ENCODE measurements at regions not wholly inside any gene's neighbourhood (a gene's known extent, or its start where the extent isn't known, plus 50 kb on each side); places are given as distances from the start of the nearest gene placed in this dataset.

- TF ChIP-seq, protein P1, sequence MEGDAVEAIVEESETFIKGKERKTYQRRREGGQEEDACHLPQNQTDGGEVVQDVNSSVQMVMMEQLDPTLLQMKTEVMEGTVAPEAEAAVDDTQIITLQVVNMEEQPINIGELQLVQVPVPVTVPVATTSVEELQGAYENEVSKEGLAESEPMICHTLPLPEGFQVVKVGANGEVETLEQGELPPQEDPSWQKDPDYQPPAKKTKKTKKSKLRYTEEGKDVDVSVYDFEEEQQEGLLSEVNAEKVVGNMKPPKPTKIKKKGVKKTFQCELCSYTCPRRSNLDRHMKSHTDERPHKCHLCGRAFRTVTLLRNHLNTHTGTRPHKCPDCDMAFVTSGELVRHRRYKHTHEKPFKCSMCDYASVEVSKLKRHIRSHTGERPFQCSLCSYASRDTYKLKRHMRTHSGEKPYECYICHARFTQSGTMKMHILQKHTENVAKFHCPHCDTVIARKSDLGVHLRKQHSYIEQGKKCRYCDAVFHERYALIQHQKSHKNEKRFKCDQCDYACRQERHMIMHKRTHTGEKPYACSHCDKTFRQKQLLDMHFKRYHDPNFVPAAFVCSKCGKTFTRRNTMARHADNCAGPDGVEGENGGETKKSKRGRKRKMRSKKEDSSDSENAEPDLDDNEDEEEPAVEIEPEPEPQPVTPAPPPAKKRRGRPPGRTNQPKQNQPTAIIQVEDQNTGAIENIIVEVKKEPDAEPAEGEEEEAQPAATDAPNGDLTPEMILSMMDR (IDR thresholded peaks at IDR 0.05 in 2 of 3, conservative IDR thresholded peaks at IDR 0.05 in 1 of 3; ENCODE audit: control insufficient read depth in 2 of 3, extremely low read depth in 1 of 3, insufficient read depth in 1 of 3, low read depth in 3 of 3, low read length in 3 of 3): no peak
- TF ChIP-seq POLR2AphosphoS5 (IDR thresholded peaks at IDR 0.05; ENCODE audit: low read length) (no peak), ASH2L (IDR thresholded peaks at IDR 0.05; ENCODE audit: borderline replicate concordance, low read depth) (no peak), POLR2A (IDR thresholded peaks at IDR 0.05; ENCODE audit: low read depth, low read length) (no peak), CBFB (IDR thresholded peaks at IDR 0.05; ENCODE audit: low read depth) (no peak), SMAD5 (IDR thresholded peaks at IDR 0.05; ENCODE audit: low read depth) (no peak), RAD21 (IDR thresholded peaks at IDR 0.05; ENCODE audit: insufficient read depth, low read depth, low read length) (no peak), JUND (IDR thresholded peaks at IDR 0.05; ENCODE audit: low read depth, low read length) (no peak), REST (IDR thresholded peaks at IDR 0.05; ENCODE audit: low read depth, low read length) (no peak), HDAC2 (IDR thresholded peaks at IDR 0.05) (no peak), RCOR1 (conservative IDR thresholded peaks at IDR 0.05; ENCODE audit: low read depth, low read length) (no peak), MTA3 (IDR thresholded peaks at IDR 0.05; ENCODE audit: borderline replicate concordance, low read length) (no peak)
- TF ChIP-seq, protein P2, sequence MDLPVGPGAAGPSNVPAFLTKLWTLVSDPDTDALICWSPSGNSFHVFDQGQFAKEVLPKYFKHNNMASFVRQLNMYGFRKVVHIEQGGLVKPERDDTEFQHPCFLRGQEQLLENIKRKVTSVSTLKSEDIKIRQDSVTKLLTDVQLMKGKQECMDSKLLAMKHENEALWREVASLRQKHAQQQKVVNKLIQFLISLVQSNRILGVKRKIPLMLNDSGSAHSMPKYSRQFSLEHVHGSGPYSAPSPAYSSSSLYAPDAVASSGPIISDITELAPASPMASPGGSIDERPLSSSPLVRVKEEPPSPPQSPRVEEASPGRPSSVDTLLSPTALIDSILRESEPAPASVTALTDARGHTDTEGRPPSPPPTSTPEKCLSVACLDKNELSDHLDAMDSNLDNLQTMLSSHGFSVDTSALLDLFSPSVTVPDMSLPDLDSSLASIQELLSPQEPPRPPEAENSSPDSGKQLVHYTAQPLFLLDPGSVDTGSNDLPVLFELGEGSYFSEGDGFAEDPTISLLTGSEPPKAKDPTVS (IDR thresholded peaks at IDR 0.05; ENCODE audit: low read depth, low read length): no peak
- TF ChIP-seq, protein P3, sequence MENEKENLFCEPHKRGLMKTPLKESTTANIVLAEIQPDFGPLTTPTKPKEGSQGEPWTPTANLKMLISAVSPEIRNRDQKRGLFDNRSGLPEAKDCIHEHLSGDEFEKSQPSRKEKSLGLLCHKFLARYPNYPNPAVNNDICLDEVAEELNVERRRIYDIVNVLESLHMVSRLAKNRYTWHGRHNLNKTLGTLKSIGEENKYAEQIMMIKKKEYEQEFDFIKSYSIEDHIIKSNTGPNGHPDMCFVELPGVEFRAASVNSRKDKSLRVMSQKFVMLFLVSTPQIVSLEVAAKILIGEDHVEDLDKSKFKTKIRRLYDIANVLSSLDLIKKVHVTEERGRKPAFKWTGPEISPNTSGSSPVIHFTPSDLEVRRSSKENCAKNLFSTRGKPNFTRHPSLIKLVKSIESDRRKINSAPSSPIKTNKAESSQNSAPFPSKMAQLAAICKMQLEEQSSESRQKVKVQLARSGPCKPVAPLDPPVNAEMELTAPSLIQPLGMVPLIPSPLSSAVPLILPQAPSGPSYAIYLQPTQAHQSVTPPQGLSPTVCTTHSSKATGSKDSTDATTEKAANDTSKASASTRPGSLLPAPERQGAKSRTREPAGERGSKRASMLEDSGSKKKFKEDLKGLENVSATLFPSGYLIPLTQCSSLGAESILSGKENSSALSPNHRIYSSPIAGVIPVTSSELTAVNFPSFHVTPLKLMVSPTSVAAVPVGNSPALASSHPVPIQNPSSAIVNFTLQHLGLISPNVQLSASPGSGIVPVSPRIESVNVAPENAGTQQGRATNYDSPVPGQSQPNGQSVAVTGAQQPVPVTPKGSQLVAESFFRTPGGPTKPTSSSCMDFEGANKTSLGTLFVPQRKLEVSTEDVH (IDR thresholded peaks at IDR 0.05; ENCODE audit: low read depth, partially characterized antibody): no peak
Observed at GRCh38 chr2:402206-402605, 114.3 kb upstream of the ALKAL2 start.

Measured in GM12878 (cell line).